ENCODE measurements at regions not wholly inside any gene's neighbourhood (a gene's known extent, or its start where the extent isn't known, plus 50 kb on each side); places are given as distances from the start of the nearest gene placed in this dataset.

GRCh38 chr15:88321271-88321670 is 64.7 kb upstream of the NTRK3 start:
- WGBS, 4 donors: 16 to 29% (median 23%) methylated on average over 3 of the region's 3 CpGs
- no peak overlapping the region for H3K27ac ChIP-seq
- no peaks in the 10 kb centered on the region for H3K4me1 ChIP-seq (replicated peaks in 1 of 2)
- no peaks in the 10 kb centered on the region for H3K9me3 ChIP-seq (replicated peaks in 1 of 3)
- no peaks in the 10 kb centered on the region for H3K27me3 ChIP-seq
- intact Hi-C loops (cut with DNase I): no loop called here
- TF ChIP-seq CTCF (IDR thresholded peaks at IDR 0.05) (no peak), POLR2A (IDR thresholded peaks at IDR 0.05) (no peak)
- H3K4me3 ChIP-seq: no peak overlapping the region
- H3K36me3 ChIP-seq (replicated peaks in 1 of 2): no peaks in the 10 kb centered on the region
- DNase-seq: no peak

- no peak for DNase-seq
- no peaks in the 10 kb centered on the region for H3K4me1 ChIP-seq (replicated peaks in 1 of 2)
- TF ChIP-seq POLR2A (IDR thresholded peaks at IDR 0.05) (no peak), CTCF (IDR thresholded peaks at IDR 0.05) (no peak)
- intact Hi-C loops (cut with DNase I): no loop called here
- H3K4me3 ChIP-seq: no peak overlapping the region
- H3K36me3 ChIP-seq (replicated peaks in 1 of 2): no peaks in the 10 kb centered on the region
- WGBS, 4 donors: 77 to 85% (median 80%) methylated on average over 3 of the region's 3 CpGs
- H3K9me3 ChIP-seq (replicated peaks in 1 of 3): no peaks in the 10 kb centered on the region
- H3K27ac ChIP-seq: no peak overlapping the region
- H3K27me3 ChIP-seq: no peaks in the 10 kb centered on the region
These were observed 60.0 kb upstream of the NTRK3 start for GRCh38 chr15:88316586-88316985.

- no peaks in the 10 kb centered on the region for H3K27me3 ChIP-seq
These were observed 58.8 kb upstream of the NTRK3 start for GRCh38 chr15:88315221-88315878.

GRCh38 chr15:88312941-88313579 is 56.5 kb upstream of the NTRK3 start:
- Histone ChIP-seq H3K36me3 (replicated peaks in 1 of 2) (no peaks in the 10 kb centered on the region), H3K4me1 (replicated peaks in 1 of 2) (no peaks in the 10 kb centered on the region), H3K4me3 (no peak overlapping the region), H3K9me3 (replicated peaks in 1 of 3) (no peaks in the 10 kb centered on the region), H3K27ac (no peak overlapping the region), H3K27me3 (no peaks in the 10 kb centered on the region)
- DNase-seq: no peak
- intact Hi-C loops (cut with DNase I): no loop called here
- 47 to 58% (median 49%) methylated on average over 7 of the region's 7 CpGs for WGBS, 4 donors
- TF ChIP-seq CTCF (IDR thresholded peaks at IDR 0.05) (no peak), POLR2A (IDR thresholded peaks at IDR 0.05) (no peak)

More at GRCh38 chr15:88315221-88315878, 58.8 kb upstream of the NTRK3 start:
- Histone ChIP-seq H3K4me1 (replicated peaks in 1 of 2) (no peaks in the 10 kb centered on the region), H3K27ac (no peak overlapping the region), H3K9me3 (replicated peaks in 1 of 3) (no peaks in the 10 kb centered on the region), H3K4me3 (no peak overlapping the region), H3K36me3 (replicated peaks in 1 of 2) (no peaks in the 10 kb centered on the region)
- WGBS, 4 donors: 57 to 76% (median 64%) methylated on average over 1 of the region's 1 CpG
- DNase-seq: no peak
- intact Hi-C loops (cut with DNase I): no loop called here
- TF ChIP-seq CTCF (IDR thresholded peaks at IDR 0.05) (no peak), POLR2A (IDR thresholded peaks at IDR 0.05) (no peak)

Data from adrenal gland (tissue), 9 donors.